IMR-90 (cell line): ENCODE measurements at regions not wholly inside any gene's neighbourhood (a gene's known extent, or its start where the extent isn't known, plus 50 kb on each side); places are given as distances from the start of the nearest gene placed in this dataset.

ENCODE experiments used
- ATAC-seq: fragments of 200-7000 bp; cut with Tn5 transposase; 2 replicates; pipeline ENCODE4 v1.9.1; 2020; ENCODE audit warnings: low read depth, mild to moderate bottlenecking, moderate library complexity
- BruUV-seq: library from RNA; stranded (reverse); fragments of 400-500 nt; replicated peaks from 2 replicates; lab custom pipeline; 2021; lab: Mats Ljungman, UMichigan
- CTCF ChIA-PET: fragments of 300-600 bp; formaldehyde crosslinking; extraction: SDS; loops from one replicate; lab custom pipeline; 2021; ENCODE audit warnings: antibody characterized with exemption; lab: Yijun Ruan, JAX
- POLR2A ChIA-PET: fragments of 300-600 bp; sonication (Branson Sonifier 250); formaldehyde crosslinking; loops from one replicate; lab custom pipeline; 2022; ENCODE audit warnings: antibody characterized with exemption; ENCODE audit not compliant: unreplicated experiment; lab: Charles Lee
- DNase-seq: peaks from one replicate; pipeline ENCODE4 v3.0.0; 2013
- H2AFZ ChIP-seq: replicated peaks from 2 replicates; pipeline ENCODE3; 2013; ENCODE audit warnings: low read length, mild to moderate bottlenecking; ENCODE audit not compliant: poor library complexity
- H2AK5ac ChIP-seq: 2 replicates; pipeline ENCODE4 v1.6.1; 2013; ENCODE audit warnings: low read depth, low read length, inconsistent platforms
- H2AK9ac ChIP-seq: replicated peaks from 2 replicates; pipeline ENCODE3; 2013; ENCODE audit warnings: mild to moderate bottlenecking, low read depth, low read length, moderate library complexity; ENCODE audit not compliant: poor library complexity
- H2BK120ac ChIP-seq: 2 replicates; pipeline ENCODE4 v1.6.1; 2013; ENCODE audit warnings: low read depth, low read length, inconsistent platforms
- H2BK15ac ChIP-seq: 3 replicates; pipeline ENCODE4 v1.6.1; 2013; ENCODE audit warnings: low read depth, low read length, inconsistent platforms
- H2BK20ac ChIP-seq: 2 replicates; pipeline ENCODE4 v1.6.1; 2013; ENCODE audit warnings: low read depth, mild to moderate bottlenecking, inconsistent platforms, low read length, moderate library complexity
- H2BK5ac ChIP-seq: 2 replicates; pipeline ENCODE4 v1.6.1; 2013; ENCODE audit warnings: mild to moderate bottlenecking, low read depth, low read length, inconsistent platforms; ENCODE audit not compliant: poor library complexity, severe bottlenecking
- H3K14ac ChIP-seq: replicated peaks from 2 replicates; pipeline ENCODE4 v1.6.1; 2013; ENCODE audit warnings: low read depth, low read length, inconsistent platforms
- H3K18ac ChIP-seq: 2 replicates; pipeline ENCODE4 v1.6.1; 2013; ENCODE audit warnings: low read depth, low read length, control low read depth
- H3K23ac ChIP-seq: 2 replicates; pipeline ENCODE4 v1.6.1; 2013; ENCODE audit warnings: low read depth, low read length, inconsistent platforms
- H3K27ac ChIP-seq: 2 replicates; pipeline ENCODE4 v1.5.1; 2013; ENCODE audit warnings: mild to moderate bottlenecking, control low read depth, low read length; ENCODE audit not compliant: insufficient read depth
- H3K27me3 ChIP-seq: 2 replicates; pipeline ENCODE4 v1.6.1; 2013; ENCODE audit warnings: low read length; ENCODE audit not compliant: control insufficient read depth, insufficient read depth
- H3K36me3 ChIP-seq: 2 replicates; pipeline ENCODE4 v1.6.1; 2013; ENCODE audit warnings: low read length, mixed read lengths; ENCODE audit not compliant: control insufficient read depth, insufficient read depth
- H3K4ac ChIP-seq: 2 replicates; pipeline ENCODE4 v1.6.1; 2013; ENCODE audit warnings: low read depth, low read length, inconsistent platforms
- H3K4me1 ChIP-seq: 2 replicates; pipeline ENCODE4 v1.6.1; 2013; ENCODE audit warnings: low read length, mixed read lengths; ENCODE audit not compliant: control insufficient read depth, insufficient read depth
- H3K4me2 ChIP-seq: 2 replicates; pipeline ENCODE4 v1.6.1; 2013; ENCODE audit warnings: low read depth, mild to moderate bottlenecking, control low read depth, low read length, moderate library complexity
- H3K4me3 ChIP-seq: 2 replicates; pipeline ENCODE4 v1.5.1; 2013; ENCODE audit warnings: low read depth, mild to moderate bottlenecking, control low read depth, low read length, moderate library complexity; ENCODE audit not compliant: insufficient read depth
- H3K56ac ChIP-seq: 2 replicates; pipeline ENCODE4 v1.6.1; 2013; ENCODE audit warnings: low read length, inconsistent platforms; ENCODE audit not compliant: insufficient read depth; ENCODE audit errors: extremely low read depth
- H3K79me1 ChIP-seq, 2 experiments: 2 replicates each; pipeline ENCODE4 v1.6.1; 2013; ENCODE audit warnings: low read length in 2 of 2, inconsistent platforms in 1 of 2, low read depth in 1 of 2
- H3K9ac ChIP-seq: 2 replicates; pipeline ENCODE4 v1.6.1; 2013; ENCODE audit warnings: low read depth, low read length, control low read depth
- H3K9me1 ChIP-seq: 2 replicates; pipeline ENCODE4 v1.6.1; 2013; ENCODE audit warnings: low read length, inconsistent platforms; ENCODE audit not compliant: insufficient read depth
- H3K9me3 ChIP-seq: 2 replicates; pipeline ENCODE4 v1.6.1; 2013; ENCODE audit warnings: low read length; ENCODE audit not compliant: control insufficient read depth, insufficient read depth
- H4K20me1 ChIP-seq: 2 replicates; pipeline ENCODE4 v1.6.1; 2013; ENCODE audit warnings: low read length, inconsistent platforms; ENCODE audit not compliant: insufficient read depth
- H4K5ac ChIP-seq: 2 replicates; pipeline ENCODE4 v1.6.1; 2013; ENCODE audit warnings: mild to moderate bottlenecking, low read depth, low read length, control low read depth
- H4K8ac ChIP-seq, 2 experiments: 2 replicates each; pipeline ENCODE4 v1.6.1; 2013; ENCODE audit warnings: low read depth in 2 of 2, low read length in 2 of 2, control low read depth in 1 of 2, inconsistent platforms in 1 of 2
- H4K91ac ChIP-seq: 2 replicates; pipeline ENCODE4 v1.6.1; 2013; ENCODE audit warnings: low read depth, low read length, inconsistent platforms; ENCODE audit not compliant: insufficient read depth
- BHLHE40 ChIP-seq: fragments of 150-350 bp; IDR thresholded peaks from 2 replicates; pipeline ENCODE4 v1.6.1; 2016; ENCODE audit warnings: mild to moderate bottlenecking, low read depth, low read length
- CEBPB ChIP-seq: IDR thresholded peaks from 2 replicates; pipeline ENCODE4 v1.6.1; 2012; ENCODE audit warnings: low read depth, low read length, improper control_type of control experiment
- CHD1 ChIP-seq: IDR thresholded peaks from 2 replicates; pipeline ENCODE4 v1.6.1; 2012; ENCODE audit warnings: low read depth, low read length, improper control_type of control experiment
- CTCF ChIP-seq: conservative IDR thresholded peaks from 2 replicates; pipeline ENCODE4 v1.5.1; 2012; ENCODE audit warnings: mild to moderate bottlenecking, low read depth, low read length, improper control_type of control experiment
- ELK1 ChIP-seq: fragments of 150-350 bp; IDR thresholded peaks from 2 replicates; pipeline ENCODE4 v1.6.1; 2016; ENCODE audit warnings: low read depth, mild to moderate bottlenecking, low read length, moderate library complexity, borderline replicate concordance
- FOS ChIP-seq: fragments of 150-350 bp; IDR thresholded peaks from 2 replicates; pipeline ENCODE4 v1.6.1; 2016; ENCODE audit warnings: low read depth, low read length
- MAFK ChIP-seq: IDR thresholded peaks from 2 replicates; pipeline ENCODE4 v1.6.1; 2012; ENCODE audit warnings: low read depth, low read length, improper control_type of control experiment
- MAZ ChIP-seq: IDR thresholded peaks from 2 replicates; pipeline ENCODE4 v1.6.1; 2012; ENCODE audit warnings: low read depth, mild to moderate bottlenecking, low read length, improper control_type of control experiment, moderate library complexity, borderline replicate concordance
- MXI1 ChIP-seq: IDR thresholded peaks from 2 replicates; pipeline ENCODE4 v1.6.1; 2012; ENCODE audit warnings: low read depth, mild to moderate bottlenecking, low read length, moderate library complexity, borderline replicate concordance
- NFE2L2 ChIP-seq: fragments of 150-350 bp; IDR thresholded peaks from 2 replicates; pipeline ENCODE4 v1.6.1; 2016; ENCODE audit warnings: low read depth, mild to moderate bottlenecking, low read length
- POLR2A ChIP-seq: IDR thresholded peaks from 2 replicates; pipeline ENCODE4 v1.6.1; 2012; ENCODE audit warnings: mild to moderate bottlenecking, low read depth, low read length
- RAD21 ChIP-seq: IDR thresholded peaks from 2 replicates; pipeline ENCODE4 v1.6.1; 2012; ENCODE audit warnings: low read length, improper control_type of control experiment
- RCOR1 ChIP-seq: IDR thresholded peaks from 2 replicates; pipeline ENCODE4 v1.6.1; 2012; ENCODE audit warnings: mild to moderate bottlenecking, low read length, improper control_type of control experiment; ENCODE audit not compliant: insufficient replicate concordance
- SMC3 ChIP-seq: fragments of 150-350 bp; IDR thresholded peaks from 2 replicates; pipeline ENCODE4 v1.6.1; 2016; ENCODE audit warnings: low read depth, mild to moderate bottlenecking, antibody characterized with exemption, low read length, moderate library complexity
- USF2 ChIP-seq: fragments of 150-350 bp; IDR thresholded peaks from 2 replicates; pipeline ENCODE4 v1.6.1; 2017; ENCODE audit warnings: mild to moderate bottlenecking, antibody characterized with exemption, low read length, low read depth
- WGBS, 2 experiments: methylation state at CpG; one replicate each; pipeline versions ENCODE4 v1.1.5 to v1.1.7; 2013; ENCODE audit warnings: missing lambda C conversion rate in 2 of 2; ENCODE audit not compliant: insufficient read length in 1 of 2; ENCODE audit errors: extremely low coverage in 2 of 2; 5-methylcytosine and 5-hydroxymethylcytosine counted together
- dilution Hi-C: fragments of 300-500 bp; cut with HindIII; formaldehyde crosslinking; loops from one replicate; pipeline ENCODE4 v1.14.3; 2018; ENCODE audit warnings: low sequenced_read_pairs; ENCODE audit not compliant: unreplicated experiment
- in situ Hi-C: fragments of 300-500 bp; cut with MboI; formaldehyde crosslinking; loops from 3 replicates; pipeline ENCODE4 v1.14.3; 2019; ENCODE audit warnings: low sequenced_read_pairs, inconsistent platforms, mixed read lengths
- intact Hi-C: fragments of 100-400 bp; cut with micrococcal nuclease; formaldehyde crosslinking; loops from 2 replicates; pipeline ENCODE4 v1.10.0; 2022

- Histone ChIP-seq H3K23ac (no peak overlapping the region), H2BK5ac (no peak overlapping the region), H3K18ac (no peak overlapping the region), H3K14ac (no peak overlapping the region), H2BK120ac (no peak overlapping the region), H2AK9ac (no peak overlapping the region), H3K4me2 (no peak overlapping the region; the same call in 1 of the 2 replicates), H2BK15ac (no peak overlapping the region), H4K91ac (no peak overlapping the region), H2AFZ (no peak overlapping the region), H3K36me3 (no peaks in the 10 kb centered on the region), H3K9ac (no peak overlapping the region), H3K56ac (no peak overlapping the region), H3K4me1 (peaks cover 12% of the 10 kb centered on the region), H3K27me3 (no peaks in the 10 kb centered on the region), H3K27ac (no peak overlapping the region), H4K8ac (no peak overlapping the region), H3K79me1 (peaks cover 0 to 4% of the 10 kb centered on the region in 2 experiments; a peak in 1 of 4 replicates), H3K4ac (no peak overlapping the region), H3K9me1 (peaks cover 6% of the 10 kb centered on the region), H2BK20ac (no peak overlapping the region), H2AK5ac (no peak overlapping the region), H3K4me3 (no peak overlapping the region), H4K5ac (no peak overlapping the region), H3K9me3 (no peaks in the 10 kb centered on the region), H4K20me1 (no peaks in the 10 kb centered on the region)
- ChIA-PET POLR2A (interaction anchor here (0.6 kb wide), 1 partner anchor 454 kb away, joined by 4 read pairs; no protein-coding TSS in a partner anchor), CTCF (no interaction called here)
- intact Hi-C loops, result no loop called here
- in situ Hi-C loops, result no loop called here
- no CpG with 5 or more reads among the region's 5 CpGs for WGBS, 2 experiments
- ATAC-seq (no peak), DNase-seq (no peak)
- dilution Hi-C loops, result no loop called here
- no TSS peak for BruUV-seq
- TF ChIP-seq CTCF, result no peak
- TF ChIP-seq SMC3, result no peak
- TF ChIP-seq POLR2A, result no peak
- TF ChIP-seq MAFK, result no peak
- no peak for TF ChIP-seq USF2
- TF ChIP-seq RAD21, result no peak
- TF ChIP-seq CHD1, result no peak
- TF ChIP-seq RCOR1, result no peak
- TF ChIP-seq MXI1, result no peak
- no peak for TF ChIP-seq BHLHE40
- TF ChIP-seq FOS, result no peak
- TF ChIP-seq ELK1, result no peak
- TF ChIP-seq CEBPB, result no peak
- no peak for TF ChIP-seq NFE2L2
- no peak for TF ChIP-seq MAZ
Measured at GRCh38 chr6:146886587-146887446, 288.0 kb downstream of the ADGB start.
